ENCODE measurements at regions not wholly inside any gene's neighbourhood (a gene's known extent, or its start where the extent isn't known, plus 50 kb on each side); places are given as distances from the start of the nearest gene placed in this dataset.

GRCh38 chr22:27682437-27682836 is 119.1 kb downstream of the MN1 start:
- Mint-ChIP-seq H3K4me3 (no peak overlapping the region), H3K9me3 (ENCODE audit: insufficient read depth) (no peaks in the 10 kb centered on the region), H3K4me1 (no peaks in the 10 kb centered on the region), H3K27me3 (peaks cover 3% of the 10 kb centered on the region), H3K27ac (no peak overlapping the region)
- CTCF ChIA-PET: no interaction called here
- POLR2A ChIA-PET: no interaction called here
- Histone ChIP-seq H3K9ac (ENCODE audit: low read length) (no peak overlapping the region), H4K20me1 (ENCODE audit: control insufficient read depth, insufficient read depth, low read length, poor library complexity, severe bottlenecking) (no peaks in the 10 kb centered on the region), H2AFZ (ENCODE audit: insufficient read depth, low read depth, low read length, poor library complexity, severe bottlenecking) (no peak overlapping the region), H3K4me3 (ENCODE audit: control extremely low read depth in 1 of 5, extremely low read depth in 1 of 5, insufficient read depth in 1 of 5, low read depth in 2 of 5, low read length in 4 of 5) (no peak overlapping the region), H3K9me3 (ENCODE audit: control extremely low read depth in 1 of 3, control insufficient read depth in 2 of 3, insufficient read depth in 1 of 3, low read length in 2 of 3) (no peaks in the 10 kb centered on the region), H3K27me3 (replicated peaks in 1 of 4; ENCODE audit: control extremely low read depth in 1 of 4, control insufficient read depth in 3 of 4, insufficient read depth in 4 of 4, low read length in 3 of 4) (no peaks in the 10 kb centered on the region), H3K27ac (ENCODE audit: low read length in 2 of 2) (no peak overlapping the region), H3K36me3 (replicated peaks in 1 of 2; ENCODE audit: control extremely low read depth in 1 of 2, control insufficient read depth in 1 of 2, extremely low read depth in 1 of 2, insufficient read depth in 2 of 2, low read length in 1 of 2) (no peaks in the 10 kb centered on the region), H3K4me2 (replicated peaks; ENCODE audit: low read depth, low read length, poor library complexity, severe bottlenecking) (no peak overlapping the region), H3K79me2 (ENCODE audit: control insufficient read depth, insufficient read depth, low read length) (no peaks in the 10 kb centered on the region), H3K4me1 (ENCODE audit: control insufficient read depth in 2 of 2, insufficient read depth in 2 of 2, low read length in 2 of 2) (no peaks in the 10 kb centered on the region)
- ATAC-seq (ENCODE audit: low read depth): no peak
- TF ChIP-seq EZH2 (IDR thresholded peaks at IDR 0.05; ENCODE audit: borderline replicate concordance, insufficient read depth, low read depth, low read length, poor library complexity, severe bottlenecking): no peak
- TF ChIP-seq CTCF (IDR thresholded peaks at IDR 0.05): no peak
- 76% methylated on average over 6 of the region's 9 CpGs for WGBS (ENCODE audit: insufficient coverage)
- no peak for DNase-seq
- intact Hi-C loops (cut with micrococcal nuclease): no loop called here

- TF ChIP-seq CTCF (IDR thresholded peaks at IDR 0.05): no peak
- no peak for TF ChIP-seq EZH2 (IDR thresholded peaks at IDR 0.05; ENCODE audit: borderline replicate concordance, insufficient read depth, low read depth, low read length, poor library complexity, severe bottlenecking)
- intact Hi-C loops (cut with micrococcal nuclease): no loop called here
- CTCF ChIA-PET: no interaction called here
- Histone ChIP-seq H3K79me2 (ENCODE audit: control insufficient read depth, insufficient read depth, low read length) (no peaks in the 10 kb centered on the region), H3K4me3 (ENCODE audit: control extremely low read depth in 1 of 5, extremely low read depth in 1 of 5, insufficient read depth in 1 of 5, low read depth in 2 of 5, low read length in 4 of 5) (no peak overlapping the region), H3K36me3 (replicated peaks in 1 of 2; ENCODE audit: control extremely low read depth in 1 of 2, control insufficient read depth in 1 of 2, extremely low read depth in 1 of 2, insufficient read depth in 2 of 2, low read length in 1 of 2) (no peaks in the 10 kb centered on the region), H3K27me3 (replicated peaks in 1 of 4; ENCODE audit: control extremely low read depth in 1 of 4, control insufficient read depth in 3 of 4, insufficient read depth in 4 of 4, low read length in 3 of 4) (no peaks in the 10 kb centered on the region), H3K9me3 (ENCODE audit: control extremely low read depth in 1 of 3, control insufficient read depth in 2 of 3, insufficient read depth in 1 of 3, low read length in 2 of 3) (peaks cover 0 to 10% (median 2%) of the 10 kb centered on the region in 3 donors), H3K4me1 (ENCODE audit: control insufficient read depth in 2 of 2, insufficient read depth in 2 of 2, low read length in 2 of 2) (no peaks in the 10 kb centered on the region), H3K27ac (ENCODE audit: low read length in 2 of 2) (no peak overlapping the region), H3K4me2 (replicated peaks; ENCODE audit: low read depth, low read length, poor library complexity, severe bottlenecking) (no peak overlapping the region), H2AFZ (ENCODE audit: insufficient read depth, low read depth, low read length, poor library complexity, severe bottlenecking) (no peak overlapping the region), H3K9ac (ENCODE audit: low read length) (no peak overlapping the region), H4K20me1 (ENCODE audit: control insufficient read depth, insufficient read depth, low read length, poor library complexity, severe bottlenecking) (no peaks in the 10 kb centered on the region)
- DNase-seq (no peak), ATAC-seq (ENCODE audit: low read depth) (no peak)
- Mint-ChIP-seq H3K27ac (no peak overlapping the region), H3K4me1 (no peaks in the 10 kb centered on the region), H3K4me3 (no peak overlapping the region), H3K27me3 (peaks cover 3% of the 10 kb centered on the region), H3K9me3 (ENCODE audit: insufficient read depth) (no peaks in the 10 kb centered on the region)
- POLR2A ChIA-PET: no interaction called here
- 94% methylated on average over 6 of the region's 9 CpGs for WGBS (ENCODE audit: insufficient coverage)
Measured at GRCh38 chr22:27684901-27685300, 116.7 kb downstream of the MN1 start.
